H9 (cell line): ENCODE measurements at regions not wholly inside any gene's neighbourhood (a gene's known extent, or its start where the extent isn't known, plus 50 kb on each side); places are given as distances from the start of the nearest gene placed in this dataset.
"Not testable (repeated sequence)": the region's sequence is repeated elsewhere in the genome, so short reads cannot be mapped to it uniquely, and the experiment has no call there.

Experiments used
- DNase-seq: peaks from one replicate; pipeline ENCODE4 v3.0.0-alpha.2; 2017
- H2AFZ ChIP-seq: one replicate; pipeline ENCODE4 v1.6.1; 2013; ENCODE audit warnings: mild to moderate bottlenecking, low read length, control low read depth, moderate library complexity
- H2AK5ac ChIP-seq: 2 replicates; pipeline ENCODE4 v1.6.1; 2013; ENCODE audit warnings: low read length, control low read depth, mixed read lengths; ENCODE audit not compliant: insufficient read length
- H2BK120ac ChIP-seq: one replicate; pipeline ENCODE4 v1.6.1; 2013; ENCODE audit warnings: low read depth, mild to moderate bottlenecking, low read length, control low read depth, inconsistent platforms; ENCODE audit not compliant: poor library complexity, severe bottlenecking
- H2BK12ac ChIP-seq: 2 replicates; pipeline ENCODE4 v1.6.1; 2013; ENCODE audit warnings: low read length, control low read depth, mixed read lengths, low read depth; ENCODE audit not compliant: insufficient read length
- H2BK15ac ChIP-seq: 2 replicates; pipeline ENCODE4 v1.6.1; 2013; ENCODE audit warnings: low read depth, low read length, control low read depth
- H2BK20ac ChIP-seq: one replicate; pipeline ENCODE4 v1.6.1; 2013; ENCODE audit warnings: low read depth, mild to moderate bottlenecking, low read length, control low read depth, inconsistent platforms; ENCODE audit not compliant: poor library complexity, severe bottlenecking
- H2BK5ac ChIP-seq: 2 replicates; pipeline ENCODE4 v1.6.1; 2013; ENCODE audit warnings: low read length, control low read depth, mixed read lengths; ENCODE audit not compliant: insufficient read length
- H3K14ac ChIP-seq: 2 replicates; pipeline ENCODE4 v1.6.1; 2013; ENCODE audit warnings: low read length, control low read depth; ENCODE audit not compliant: insufficient read depth
- H3K18ac ChIP-seq: 2 replicates; pipeline ENCODE4 v1.6.1; 2013; ENCODE audit warnings: low read depth, mild to moderate bottlenecking, mixed read lengths, low read length, control low read depth; ENCODE audit not compliant: insufficient read length
- H3K23ac ChIP-seq: 2 replicates; pipeline ENCODE4 v1.6.1; 2013; ENCODE audit warnings: low read length, control low read depth, mixed read lengths, low read depth; ENCODE audit not compliant: insufficient read length
- H3K23me2 ChIP-seq: 2 replicates; pipeline ENCODE4 v1.6.1; 2013; ENCODE audit warnings: low read depth, mild to moderate bottlenecking, mixed read lengths, low read length, control low read depth; ENCODE audit not compliant: insufficient read length, poor library complexity, severe bottlenecking
- H3K27ac ChIP-seq: 2 replicates; pipeline ENCODE4 v1.5.1; 2013; ENCODE audit warnings: low read length, control low read depth, mixed read lengths, low read depth; ENCODE audit not compliant: insufficient read length
- H3K27me3 ChIP-seq: 2 replicates; pipeline ENCODE4 v1.6.1; 2013; ENCODE audit warnings: low read length, control low read depth, inconsistent platforms; ENCODE audit not compliant: insufficient read depth
- H3K4ac ChIP-seq: 2 replicates; pipeline ENCODE4 v1.6.1; 2013; ENCODE audit warnings: low read depth, mild to moderate bottlenecking, control low read depth, inconsistent platforms, low read length, moderate library complexity
- H3K4me1 ChIP-seq: 2 replicates; pipeline ENCODE4 v1.6.1; 2013; ENCODE audit warnings: low read length, control low read depth, inconsistent platforms; ENCODE audit not compliant: insufficient read depth
- H3K4me2 ChIP-seq: 2 replicates; pipeline ENCODE4 v1.6.1; 2013; ENCODE audit warnings: low read length, control low read depth, mixed read lengths; ENCODE audit not compliant: insufficient read length, insufficient read depth
- H3K56ac ChIP-seq: 2 replicates; pipeline ENCODE4 v1.6.1; 2013; ENCODE audit warnings: low read depth, mild to moderate bottlenecking, mixed read lengths, low read length, control low read depth; ENCODE audit not compliant: insufficient read length
- H3K79me1 ChIP-seq: 2 replicates; pipeline ENCODE4 v1.6.1; 2013; ENCODE audit warnings: low read depth, mild to moderate bottlenecking, moderate library complexity, low read length, control low read depth, inconsistent platforms; ENCODE audit not compliant: insufficient read depth, poor library complexity, severe bottlenecking
- H3K79me2 ChIP-seq: 2 replicates; pipeline ENCODE4 v1.6.1; 2013; ENCODE audit warnings: low read length, control low read depth, inconsistent platforms; ENCODE audit not compliant: insufficient read depth
- H3K9ac ChIP-seq: 2 replicates; pipeline ENCODE4 v1.6.1; 2013; ENCODE audit warnings: low read length, control low read depth, mixed read lengths; ENCODE audit not compliant: insufficient read length; ENCODE audit errors: extremely low read depth
- H3K9me3 ChIP-seq: one replicate; pipeline ENCODE4 v1.6.1; 2013; ENCODE audit warnings: low read depth, low read length, inconsistent platforms; ENCODE audit not compliant: control insufficient read depth
- H3T11ph ChIP-seq: one replicate; pipeline ENCODE4 v1.6.1; 2013; ENCODE audit warnings: mild to moderate bottlenecking, low read length, control low read depth, inconsistent platforms
- H4K20me1 ChIP-seq: one replicate; pipeline ENCODE4 v1.6.1; 2013; ENCODE audit not compliant: control insufficient read depth, insufficient read length, insufficient read depth
- H4K5ac ChIP-seq: 2 replicates; pipeline ENCODE4 v1.6.1; 2013; ENCODE audit warnings: low read depth, mild to moderate bottlenecking, mixed read lengths, low read length, control low read depth; ENCODE audit not compliant: insufficient read length
- H4K8ac ChIP-seq: replicated peaks from 2 replicates; pipeline ENCODE4 v1.6.1; 2013; ENCODE audit warnings: low read length, control low read depth, mixed read lengths, low read depth; ENCODE audit not compliant: insufficient read length
- H4K91ac ChIP-seq: 2 replicates; pipeline ENCODE4 v1.6.1; 2013; ENCODE audit warnings: low read depth, mild to moderate bottlenecking, moderate library complexity, mixed read lengths, low read length, control low read depth; ENCODE audit not compliant: insufficient read length
- H3K27ac Mint-ChIP-seq, 3 experiments: 2 replicates in 2 of 3; 3 replicates in 1 of 3; pipeline ENCODE4 v1.8.0; 2020 to 2021; ENCODE audit warnings: mixed read lengths in 3 of 3, mild to moderate bottlenecking in 1 of 3, moderate library complexity in 1 of 3
- H3K27me3 Mint-ChIP-seq: 2 replicates; pipeline ENCODE4 v1.8.0; 2021; ENCODE audit warnings: low read depth, mild to moderate bottlenecking, moderate library complexity, mixed read lengths
- H3K36me3 Mint-ChIP-seq, 3 experiments: 2 replicates in 2 of 3; 3 replicates in 1 of 3; pipeline ENCODE4 v1.8.0; 2020 to 2021; ENCODE audit warnings: low read depth in 3 of 3, mixed read lengths in 3 of 3; ENCODE audit not compliant: insufficient read depth in 1 of 3
- H3K4me1 Mint-ChIP-seq, 2 experiments: 2 replicates each; pipeline ENCODE4 v1.8.0; 2020; ENCODE audit warnings: mixed read lengths in 2 of 2
- H3K4me3 Mint-ChIP-seq, 2 experiments: 2 replicates in 1 of 2; 3 replicates in 1 of 2; pipeline ENCODE4 v1.8.0; 2020 to 2021; ENCODE audit warnings: mild to moderate bottlenecking in 2 of 2, mixed read lengths in 2 of 2, moderate library complexity in 1 of 2
- H3K9me3 Mint-ChIP-seq, 2 experiments: 2 replicates in 1 of 2; 3 replicates in 1 of 2; pipeline ENCODE4 v1.8.0; 2020; ENCODE audit warnings: mild to moderate bottlenecking in 2 of 2, mixed read lengths in 2 of 2, moderate library complexity in 1 of 2
- CTCF ChIP-seq: fragments of 200-600 bp; sonication (generic); conservative IDR thresholded peaks from 3 replicates; pipeline ENCODE4 v1.8.0; 2021; ENCODE audit warnings: antibody characterized with exemption, mild to moderate bottlenecking
- WGBS: extraction: QIAGEN DNeasy Blood & Tissue Kit; methylation state at CpG from one replicate; pipeline ENCODE4 v1.1.7; 2013; ENCODE audit warnings: missing lambda C conversion rate, low lambda C conversion rate, mixed read lengths; ENCODE audit not compliant: insufficient read length; ENCODE audit errors: extremely low coverage; 5-methylcytosine and 5-hydroxymethylcytosine counted together

- H3T11ph ChIP-seq, H3K18ac ChIP-seq, H3K23ac ChIP-seq, H3K36me3 Mint-ChIP-seq, H3K14ac ChIP-seq, H3K79me2 ChIP-seq, H3K27ac ChIP-seq, H2BK5ac ChIP-seq, H4K91ac ChIP-seq, H2BK15ac ChIP-seq, H3K9ac ChIP-seq, H2BK12ac ChIP-seq, DNase-seq, H3K4me1 ChIP-seq, H3K4me2 ChIP-seq, H3K56ac ChIP-seq, H3K23me2 ChIP-seq, H2AFZ ChIP-seq, H3K4me1 Mint-ChIP-seq, H2AK5ac ChIP-seq, H3K4ac ChIP-seq, H3K27me3 ChIP-seq, H3K27ac Mint-ChIP-seq, H3K79me1 ChIP-seq, H2BK120ac ChIP-seq, H4K8ac ChIP-seq, H4K20me1 ChIP-seq, H2BK20ac ChIP-seq, H3K9me3 ChIP-seq, H3K27me3 Mint-ChIP-seq, H3K9me3 Mint-ChIP-seq, H3K4me3 Mint-ChIP-seq, H4K5ac ChIP-seq: not testable (repeated sequence)
- TF ChIP-seq CTCF = peak; percentile 47
- WGBS = no CpG with 5 or more reads among the region's 1 CpG
Observed at GRCh38 chrX:91639230-91639629, 139.9 kb upstream of the PCDH11X start.
